NOMO-1 treated with dmso at 0.1 percent for 144 hours (cell line): ENCODE measurements at regions not wholly inside any gene's neighbourhood (a gene's known extent, or its start where the extent isn't known, plus 50 kb on each side); places are given as distances from the start of the nearest gene placed in this dataset.
"Not testable (repeated sequence)": the region's sequence is repeated elsewhere in the genome, so short reads cannot be mapped to it uniquely, and the experiment has no call there.

Experiments used
- DNase-seq: peaks from one replicate; lab custom pipeline; 2025; ENCODE audit not compliant: unreplicated experiment; lab: John Stamatoyannopoulos, UW

GRCh38 chr12:125540580-125541204, 475.5 kb downstream of the AACS start:
- DNase-seq = no peak

GRCh38 chr12:125544960-125545359, 479.7 kb downstream of the AACS start:
- DNase-seq = no peak

- DNase-seq = no peak
Measured at GRCh38 chr12:125549171-125549570, 483.9 kb downstream of the AACS start.

DNA sequence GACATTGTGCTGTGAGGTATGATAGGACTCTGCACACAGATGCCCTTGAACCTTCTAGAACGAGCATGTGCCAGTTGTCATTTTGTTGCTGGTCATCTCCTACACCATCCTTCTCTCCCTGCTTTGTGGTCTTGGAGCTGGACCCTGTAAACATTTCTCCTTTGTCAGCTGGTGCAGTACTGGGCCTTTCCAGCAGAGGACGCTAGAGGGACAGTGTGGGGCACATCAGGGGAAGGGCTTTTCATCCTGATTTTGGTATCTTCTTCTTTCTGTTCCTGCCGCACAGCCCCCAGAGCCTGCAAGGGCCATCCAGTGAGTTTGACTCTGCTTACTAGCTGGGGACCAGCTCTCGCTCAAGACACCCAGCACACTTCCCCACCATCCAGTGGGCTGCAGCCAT, 484.6 kb downstream of the AACS start:
- DNase-seq = no peak

DNA sequence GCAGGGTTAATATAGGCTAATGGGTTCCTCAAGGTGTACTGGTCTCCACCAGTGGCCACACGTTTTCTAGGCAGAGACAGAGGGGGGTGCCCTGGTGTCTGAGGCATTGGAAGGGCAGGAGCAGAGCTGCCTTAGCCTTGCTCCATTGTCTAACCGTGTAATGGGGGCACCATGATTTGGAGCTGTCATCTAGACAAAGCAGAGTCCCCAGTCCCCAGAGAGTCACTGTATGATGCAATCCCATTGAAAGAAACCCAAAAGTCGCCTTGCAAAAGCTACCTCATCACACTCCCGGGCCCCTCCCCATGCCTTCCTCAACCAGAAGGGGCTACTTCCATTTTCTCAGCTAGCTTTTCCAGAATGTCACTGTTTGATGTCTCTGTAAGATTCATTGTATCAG, 487.1 kb downstream of the AACS start:
- no peak for DNase-seq

DNA sequence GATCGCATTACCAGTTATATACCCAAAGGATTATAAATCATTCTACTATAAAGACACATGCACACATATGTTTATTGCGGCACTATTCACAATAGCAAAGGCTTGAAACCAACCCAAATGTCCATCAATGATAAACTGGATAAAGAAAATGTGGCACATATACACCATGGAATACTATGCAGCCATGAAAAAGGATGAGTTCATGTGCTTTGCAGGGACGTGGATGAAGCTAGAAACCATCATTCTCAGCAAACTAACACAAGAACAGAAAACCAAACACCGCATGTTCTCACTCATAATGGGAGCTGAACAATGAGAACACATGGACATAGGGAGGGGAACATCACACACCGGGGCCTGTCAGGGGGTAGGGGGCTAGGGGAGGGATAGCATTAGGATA, 495.8 kb downstream of the AACS start:
- not testable (repeated sequence) for DNase-seq

DNA sequence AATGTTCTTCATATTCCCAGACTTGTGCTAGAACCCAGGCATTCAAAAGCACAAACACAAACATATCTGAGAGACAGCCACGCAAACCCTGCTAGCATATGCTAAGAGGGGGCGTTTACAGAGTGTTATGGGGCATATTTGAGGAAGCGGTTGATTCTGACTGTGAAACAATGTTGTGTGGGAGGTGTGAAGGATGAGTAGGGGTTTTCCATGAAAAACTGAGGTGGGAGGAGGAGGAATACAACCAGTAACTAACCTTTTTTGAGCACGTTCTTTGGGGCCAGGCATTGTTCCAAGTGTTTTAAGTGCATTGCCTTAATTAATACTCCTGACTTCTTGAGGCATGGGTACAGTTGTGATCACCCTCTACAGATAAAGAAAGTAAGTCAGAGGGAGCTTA, 499.5 kb downstream of the AACS start:
- no peak for DNase-seq

DNA sequence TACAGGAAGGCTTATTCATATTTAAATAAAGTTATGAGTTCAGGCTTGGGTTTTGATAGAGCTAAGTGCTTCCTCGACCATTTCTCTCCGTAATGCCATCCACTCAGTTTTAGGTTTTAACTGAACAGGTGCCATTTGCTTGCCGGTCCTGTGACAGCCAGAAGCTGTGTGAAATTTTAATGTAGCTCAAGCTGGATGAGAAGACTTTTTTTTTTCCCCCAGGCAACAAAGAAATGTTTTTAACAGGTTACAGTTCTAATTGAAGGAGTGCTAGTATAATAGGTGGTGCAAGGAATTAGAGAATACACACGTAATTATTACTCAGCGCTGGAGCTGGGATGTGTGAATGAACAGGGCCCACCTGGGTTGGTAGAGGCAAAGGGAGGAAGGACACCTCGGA, 502.3 kb downstream of the AACS start:
- DNase-seq = no peak

DNA sequence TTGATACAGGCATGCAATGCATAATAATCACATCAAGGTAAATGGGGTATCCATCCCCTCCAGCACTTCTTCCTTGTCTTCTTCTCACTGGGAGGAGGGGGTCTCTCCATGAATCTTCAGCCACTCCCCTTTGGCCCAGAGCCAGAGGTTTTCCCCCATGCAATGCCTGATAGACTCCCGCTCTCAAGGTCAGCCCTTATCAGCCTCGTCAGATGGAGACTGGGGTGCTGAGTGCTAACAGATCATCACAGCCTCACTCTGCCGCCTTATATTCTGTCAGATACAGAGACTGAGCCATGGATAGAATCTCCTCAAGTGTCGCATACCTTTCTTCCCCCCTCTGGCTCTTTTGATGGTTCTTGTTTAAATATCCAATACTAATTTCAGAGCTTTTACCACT, 503.1 kb downstream of the AACS start:
- DNase-seq = no peak

GRCh38 chr12:125573271-125573670, 508.0 kb downstream of the AACS start:
- no peak for DNase-seq

- DNase-seq = no peak
Measured at GRCh38 chr12:125577334-125577733, 512.1 kb downstream of the AACS start.

DNA sequence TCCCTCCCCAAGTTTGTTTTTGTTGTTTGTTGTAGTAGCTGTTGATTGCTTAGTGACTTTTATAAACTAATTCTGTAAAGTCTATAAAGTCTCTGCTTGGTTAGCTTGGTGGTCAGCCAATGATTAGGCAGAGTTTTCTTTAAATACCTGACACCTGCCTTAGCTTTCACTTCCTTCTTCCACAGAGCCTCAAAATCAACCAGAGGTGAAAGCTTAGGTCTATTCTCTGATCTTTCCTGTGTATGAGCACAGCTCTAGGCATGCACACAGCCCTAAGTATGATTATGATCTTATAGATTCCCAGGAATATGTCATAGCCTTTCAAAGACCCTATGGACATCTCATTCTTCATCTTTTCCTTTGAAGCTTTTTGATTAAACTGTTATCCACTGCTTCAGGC, 514.7 kb downstream of the AACS start:
- DNase-seq = no peak

DNA sequence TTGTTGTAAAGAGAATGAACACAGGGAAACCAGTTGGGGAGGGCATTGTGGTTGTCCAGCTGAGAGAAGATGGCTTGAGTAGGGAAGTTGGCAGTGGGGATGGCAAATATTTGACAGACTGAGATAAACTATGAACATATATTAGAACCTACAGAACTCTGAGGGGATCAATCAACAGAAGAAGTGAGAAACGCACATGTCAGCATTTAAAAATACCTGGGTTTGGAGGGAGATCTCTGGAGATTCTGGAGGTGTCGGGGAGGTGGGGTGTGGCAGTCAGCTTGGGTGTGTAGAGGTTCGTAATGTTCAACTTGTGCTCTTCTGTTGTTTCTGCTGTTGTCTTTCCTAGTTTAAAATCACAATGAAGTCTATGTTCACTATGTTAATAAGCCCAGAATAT, 517.8 kb downstream of the AACS start:
- no peak for DNase-seq

- no peak for DNase-seq
Measured at GRCh38 chr12:125586441-125586840, 521.2 kb downstream of the AACS start.

- no peak for DNase-seq
Measured at GRCh38 chr12:125593269-125593668, 528.0 kb downstream of the AACS start.

DNA sequence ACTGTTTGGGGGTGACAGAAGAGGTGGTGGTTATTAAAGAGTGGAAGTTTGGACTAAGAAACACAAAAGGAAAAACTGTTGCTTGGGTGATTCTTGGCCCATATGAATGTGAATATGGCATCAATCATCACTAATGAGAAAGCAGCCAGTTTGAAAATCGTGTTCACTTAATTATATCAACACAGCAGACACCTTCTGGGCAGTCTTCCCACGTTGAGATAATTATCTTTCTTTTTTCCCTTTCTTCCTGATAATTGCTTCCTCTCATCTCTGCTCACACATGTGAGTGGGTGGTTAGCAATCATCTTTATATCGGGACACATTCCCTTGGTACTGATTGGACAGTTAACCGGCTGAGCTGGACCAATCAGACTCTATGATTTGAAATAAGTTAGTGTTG, 539.7 kb downstream of the AACS start:
- DNase-seq = no peak

DNA sequence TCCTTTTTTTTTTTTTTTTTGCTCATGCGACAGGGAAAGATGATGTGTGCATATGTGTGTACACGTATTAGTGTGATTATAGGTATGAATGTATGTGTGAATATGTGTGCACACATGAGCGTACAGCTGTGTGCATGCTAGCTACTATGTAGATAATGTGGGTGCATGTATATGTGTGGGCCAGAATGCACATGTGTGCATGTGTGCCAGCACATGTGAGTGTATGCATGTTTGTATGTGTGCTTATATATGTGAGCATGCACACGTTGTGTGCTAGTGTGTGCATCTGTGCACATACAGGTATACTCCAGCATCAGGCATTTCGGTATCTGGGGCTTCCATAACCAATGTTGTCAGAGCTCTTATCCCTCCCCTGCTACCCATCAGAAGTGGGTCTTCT, 541.1 kb downstream of the AACS start:
- no peak for DNase-seq

DNA sequence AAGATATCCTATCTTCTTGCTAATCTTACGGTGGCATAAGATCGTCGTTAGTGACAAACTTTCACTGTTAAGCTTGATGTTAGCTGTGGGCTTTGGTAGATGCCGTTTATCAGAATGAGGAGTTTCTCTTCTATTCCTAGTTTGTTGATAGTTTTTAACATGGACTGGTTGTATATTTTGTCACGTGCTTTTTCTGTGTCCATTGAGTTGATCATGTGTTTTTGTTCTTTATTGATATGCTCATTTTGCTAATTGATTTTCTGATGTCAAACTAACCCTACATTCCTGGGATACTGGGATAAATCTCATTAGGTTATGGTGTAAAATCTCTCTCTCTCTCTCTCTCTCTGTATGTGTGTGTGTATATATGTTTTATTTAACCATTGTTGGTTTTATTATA, 545.1 kb downstream of the AACS start:
- no peak for DNase-seq

- DNase-seq = no peak
Measured at GRCh38 chr12:125610971-125611370, 545.7 kb downstream of the AACS start.

DNA sequence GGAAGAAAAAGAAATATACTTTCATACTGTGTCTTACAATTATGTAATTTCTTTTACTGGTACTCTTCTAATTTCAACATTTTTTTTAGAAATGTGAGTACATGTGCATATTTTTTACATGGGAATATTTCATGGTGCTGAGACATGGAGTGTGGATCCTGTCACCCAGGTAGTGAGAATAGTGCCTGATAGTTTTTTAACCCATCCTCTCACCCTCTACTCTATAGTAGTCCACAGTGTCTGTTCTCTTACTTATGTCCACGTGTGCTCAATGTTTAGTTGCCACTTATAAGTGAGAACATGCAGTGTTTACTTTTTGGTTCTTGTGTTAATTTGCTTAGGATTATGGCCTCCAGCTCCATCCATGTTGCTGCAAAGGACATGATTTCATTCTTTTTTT, 548.8 kb downstream of the AACS start:
- DNase-seq = no peak

GRCh38 chr12:125619723-125620122, 554.5 kb downstream of the AACS start:
- no peak for DNase-seq

- DNase-seq = no peak
Measured at GRCh38 chr12:125633686-125634085, 568.5 kb downstream of the AACS start.

DNA sequence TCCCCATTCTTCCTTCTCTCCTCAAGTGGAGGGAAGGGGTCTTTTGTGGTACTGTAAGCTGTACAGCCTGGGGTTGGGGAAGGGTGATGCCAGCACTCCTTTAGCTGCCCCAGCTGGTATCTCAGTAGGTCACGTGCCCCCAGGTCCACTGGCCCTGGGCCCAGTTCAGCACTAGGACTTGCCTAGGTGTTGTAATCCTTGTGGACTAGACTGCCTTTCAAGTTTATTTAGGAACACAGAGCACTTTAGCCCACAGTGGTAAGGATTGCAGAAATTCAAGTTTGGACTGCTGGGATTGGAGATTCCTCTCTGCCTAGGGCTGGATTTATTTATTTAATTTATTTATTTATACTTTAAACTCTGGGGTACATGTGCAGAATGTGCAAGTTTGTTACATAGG, 569.6 kb downstream of the AACS start:
- no peak for DNase-seq

DNA sequence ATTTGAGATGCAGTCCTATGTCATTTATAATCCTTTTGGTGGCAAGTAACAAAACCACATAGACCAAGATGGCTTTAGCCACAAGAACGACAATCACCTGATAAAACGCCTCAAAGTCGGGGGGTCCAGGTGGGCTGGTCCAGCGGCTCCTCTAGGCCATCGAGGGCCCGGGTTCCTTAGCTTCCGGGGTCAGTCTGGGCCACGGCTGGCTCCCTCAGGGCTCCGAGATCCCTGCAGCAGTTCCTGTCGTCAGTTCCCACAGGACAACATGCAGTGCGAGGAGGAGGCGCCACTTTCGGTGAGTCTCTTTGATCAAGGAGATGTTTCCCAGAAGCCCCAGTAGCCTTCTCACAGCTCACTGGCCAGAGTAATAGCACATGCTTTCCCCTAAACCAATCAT, 574.6 kb downstream of the AACS start:
- no peak for DNase-seq
